ENCODE measurements at regions not wholly inside any gene's neighbourhood (a gene's known extent, or its start where the extent isn't known, plus 50 kb on each side); places are given as distances from the start of the nearest gene placed in this dataset.

- no peak for DNase-seq
These were observed 99.0 kb upstream of the LSM8 start for GRCh38 chr7:118085000-118085399.

GRCh38 chr7:118087126-118087525 lies 96.8 kb upstream of the LSM8 start:
- DNase-seq = no peak

GRCh38 chr7:118094044-118094443 lies 89.9 kb upstream of the LSM8 start:
- no peak for DNase-seq

GRCh38 chr7:118104812-118105441 lies 79.0 kb upstream of the LSM8 start:
- peak; percentile 56 to 74 for DNase-seq

GRCh38 chr7:118109607-118110006 lies 74.4 kb upstream of the LSM8 start:
- DNase-seq = no peak

GRCh38 chr7:118110178-118110925 lies 73.6 kb upstream of the LSM8 start:
- DNase-seq = peak in 1 of 2 experiments; percentile 21

- DNase-seq = no peak
These were observed 72.6 kb upstream of the LSM8 start for GRCh38 chr7:118111347-118111746.

GRCh38 chr7:118114175-118114574 lies 69.8 kb upstream of the LSM8 start:
- DNase-seq = no peak

- DNase-seq = peak; percentile 88 to 92
These were observed 54.7 kb upstream of the LSM8 start for GRCh38 chr7:118129041-118129795.

- DNase-seq = no peak
These were observed 51.2 kb upstream of the LSM8 start for GRCh38 chr7:118132764-118133163.

Data from Kasumi-1 (cell line).